ENCODE measurements at regions not wholly inside any gene's neighbourhood (a gene's known extent, or its start where the extent isn't known, plus 50 kb on each side); places are given as distances from the start of the nearest gene placed in this dataset.
"Not testable (repeated sequence)": the region's sequence is repeated elsewhere in the genome, so short reads cannot be mapped to it uniquely, and the experiment has no call there.

DNA sequence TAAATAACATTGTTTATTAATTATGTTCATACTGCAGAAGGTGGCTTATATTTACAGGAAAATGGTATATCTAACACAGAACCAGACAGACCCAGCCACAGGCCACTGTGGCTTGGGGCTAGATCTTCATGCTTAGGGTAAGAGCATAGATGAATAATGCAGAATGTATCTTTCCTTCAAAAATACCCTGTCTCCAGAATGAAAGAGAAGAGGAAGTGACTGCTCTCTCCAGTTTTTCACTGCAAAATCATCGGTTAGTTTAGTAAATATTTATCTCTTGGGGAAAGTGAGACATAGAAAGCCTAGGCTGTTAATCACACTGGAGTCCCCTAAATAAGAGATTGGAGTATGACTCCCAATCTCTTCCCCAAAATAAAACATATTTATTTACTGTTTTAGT, 453.7 kb downstream of the NAV3 start:
- no peaks in the 10 kb centered on the region for H3K36me3 Mint-ChIP-seq
- H3K4me1 Mint-ChIP-seq (ENCODE audit: unreplicated experiment), result peaks cover 13% of the 10 kb centered on the region
- no peak overlapping the region for H3K27ac Mint-ChIP-seq
- no peaks in the 10 kb centered on the region for H3K9me3 Mint-ChIP-seq
- H3K27me3 Mint-ChIP-seq, result no peaks in the 10 kb centered on the region
- no peak overlapping the region for H3K4me3 Mint-ChIP-seq
- no peak for DNase-seq (ENCODE audit: extremely low spot score, unreplicated experiment)
- TF ChIP-seq, protein P1, sequence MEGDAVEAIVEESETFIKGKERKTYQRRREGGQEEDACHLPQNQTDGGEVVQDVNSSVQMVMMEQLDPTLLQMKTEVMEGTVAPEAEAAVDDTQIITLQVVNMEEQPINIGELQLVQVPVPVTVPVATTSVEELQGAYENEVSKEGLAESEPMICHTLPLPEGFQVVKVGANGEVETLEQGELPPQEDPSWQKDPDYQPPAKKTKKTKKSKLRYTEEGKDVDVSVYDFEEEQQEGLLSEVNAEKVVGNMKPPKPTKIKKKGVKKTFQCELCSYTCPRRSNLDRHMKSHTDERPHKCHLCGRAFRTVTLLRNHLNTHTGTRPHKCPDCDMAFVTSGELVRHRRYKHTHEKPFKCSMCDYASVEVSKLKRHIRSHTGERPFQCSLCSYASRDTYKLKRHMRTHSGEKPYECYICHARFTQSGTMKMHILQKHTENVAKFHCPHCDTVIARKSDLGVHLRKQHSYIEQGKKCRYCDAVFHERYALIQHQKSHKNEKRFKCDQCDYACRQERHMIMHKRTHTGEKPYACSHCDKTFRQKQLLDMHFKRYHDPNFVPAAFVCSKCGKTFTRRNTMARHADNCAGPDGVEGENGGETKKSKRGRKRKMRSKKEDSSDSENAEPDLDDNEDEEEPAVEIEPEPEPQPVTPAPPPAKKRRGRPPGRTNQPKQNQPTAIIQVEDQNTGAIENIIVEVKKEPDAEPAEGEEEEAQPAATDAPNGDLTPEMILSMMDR (conservative IDR thresholded peaks at IDR 0.05), result no peak

DNA sequence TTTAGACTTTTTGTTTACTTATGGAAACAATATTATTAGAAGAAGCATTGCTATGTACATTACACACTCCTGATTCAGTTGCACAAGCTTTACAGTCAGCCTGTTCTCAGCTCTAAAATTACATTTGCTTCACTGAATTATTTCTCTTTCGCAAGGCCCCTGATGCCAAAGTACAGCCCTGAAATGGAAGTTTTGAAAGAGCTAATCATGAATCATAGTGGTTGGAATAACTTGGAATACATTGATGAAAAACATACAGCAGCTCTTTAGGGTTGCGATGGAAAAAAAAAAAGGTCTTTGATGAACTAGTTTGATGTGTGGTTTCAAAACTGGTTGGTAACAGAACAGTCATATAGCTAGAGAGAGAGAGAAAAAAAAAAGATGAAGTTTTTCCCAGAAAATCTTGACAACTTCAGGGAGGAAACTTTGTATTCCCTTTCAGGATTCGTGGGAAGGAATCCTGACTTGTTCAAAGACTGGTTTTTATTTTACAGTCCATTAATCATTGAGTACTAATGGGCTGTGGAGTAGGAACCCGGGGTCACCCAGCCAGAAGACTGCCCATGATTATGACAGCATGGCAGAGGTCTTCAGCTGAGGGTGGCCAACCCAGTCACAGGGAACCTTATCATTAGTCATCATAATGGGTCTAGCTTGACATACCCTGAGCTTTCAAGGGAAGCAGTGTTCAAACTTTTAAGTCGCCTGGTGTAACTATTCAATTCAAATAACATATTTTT, 460.1 kb downstream of the NAV3 start:
- Mint-ChIP-seq H3K9me3 (no peaks in the 10 kb centered on the region), H3K4me1 (ENCODE audit: unreplicated experiment) (peaks cover 32% of the 10 kb centered on the region), H3K4me3 (peak overlapping the region; percentile 30), H3K27me3 (no peaks in the 10 kb centered on the region), H3K27ac (peak overlapping the region; percentile 19), H3K36me3 (no peaks in the 10 kb centered on the region)
- DNase-seq (ENCODE audit: extremely low spot score, unreplicated experiment), result no peak
- TF ChIP-seq, protein P1 (conservative IDR thresholded peaks at IDR 0.05), result no peak

DNA sequence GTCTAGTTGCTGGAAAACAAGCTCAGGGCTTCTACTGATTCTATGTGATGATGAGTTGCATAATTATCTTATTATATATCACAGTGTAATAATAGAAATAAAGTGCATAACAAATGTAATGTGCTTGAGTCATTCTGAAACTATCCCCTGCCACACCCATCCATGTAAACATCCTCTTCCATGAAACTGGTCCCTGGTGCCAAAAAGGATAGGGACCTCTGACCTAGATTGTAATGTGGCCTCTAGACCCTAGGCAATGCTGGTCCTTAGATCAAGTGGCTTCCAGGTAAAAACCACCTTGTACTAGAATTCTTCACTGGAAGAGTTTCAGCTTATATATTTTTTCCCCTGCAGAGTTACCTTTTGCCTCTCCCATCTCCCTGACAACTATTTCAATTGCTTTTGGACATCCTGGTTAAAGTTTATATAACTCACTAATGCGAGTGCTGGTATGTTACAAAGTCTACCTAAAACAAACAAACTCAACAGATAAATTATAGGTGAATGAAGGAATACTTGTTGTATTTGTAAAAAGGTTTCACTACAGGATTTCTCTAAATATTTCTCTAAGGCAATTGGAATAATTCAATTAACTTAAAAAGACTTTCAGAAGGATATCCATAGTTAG, 462.5 kb downstream of the NAV3 start:
- no peak for DNase-seq (ENCODE audit: extremely low spot score, unreplicated experiment)
- H3K27me3 Mint-ChIP-seq, result no peaks in the 10 kb centered on the region
- H3K4me1 Mint-ChIP-seq (ENCODE audit: unreplicated experiment), result peaks cover 32% of the 10 kb centered on the region
- H3K9me3 Mint-ChIP-seq, result no peaks in the 10 kb centered on the region
- TF ChIP-seq, protein P1 (conservative IDR thresholded peaks at IDR 0.05), result no peak
- H3K36me3 Mint-ChIP-seq, result no peaks in the 10 kb centered on the region
- no peak overlapping the region for H3K4me3 Mint-ChIP-seq
- H3K27ac Mint-ChIP-seq, result no peak overlapping the region

DNA sequence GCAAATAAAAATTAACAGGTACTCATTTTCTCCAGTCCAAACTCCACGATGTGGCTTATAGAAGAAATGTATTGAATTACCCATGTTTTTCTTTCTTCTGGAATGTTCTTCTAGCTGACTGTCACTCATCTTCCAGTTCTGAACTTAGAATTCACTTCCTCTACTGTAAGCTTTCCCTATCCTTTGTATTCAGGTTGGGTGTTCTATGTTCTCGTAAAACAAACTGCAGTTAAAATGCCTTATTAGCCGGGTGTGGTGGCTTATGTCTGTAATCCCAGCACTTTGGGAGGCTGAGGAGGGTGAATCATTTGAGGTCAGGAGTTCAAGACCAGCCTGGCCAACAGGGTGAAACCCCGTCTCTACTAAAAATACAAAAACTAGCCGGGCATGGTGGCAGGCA, 470.6 kb downstream of the NAV3 start:
- H3K27me3 Mint-ChIP-seq; H3K9me3 Mint-ChIP-seq; H3K4me1 Mint-ChIP-seq (ENCODE audit: unreplicated experiment); H3K36me3 Mint-ChIP-seq; DNase-seq (ENCODE audit: extremely low spot score, unreplicated experiment); H3K4me3 Mint-ChIP-seq; H3K27ac Mint-ChIP-seq: not testable (repeated sequence)

DNA sequence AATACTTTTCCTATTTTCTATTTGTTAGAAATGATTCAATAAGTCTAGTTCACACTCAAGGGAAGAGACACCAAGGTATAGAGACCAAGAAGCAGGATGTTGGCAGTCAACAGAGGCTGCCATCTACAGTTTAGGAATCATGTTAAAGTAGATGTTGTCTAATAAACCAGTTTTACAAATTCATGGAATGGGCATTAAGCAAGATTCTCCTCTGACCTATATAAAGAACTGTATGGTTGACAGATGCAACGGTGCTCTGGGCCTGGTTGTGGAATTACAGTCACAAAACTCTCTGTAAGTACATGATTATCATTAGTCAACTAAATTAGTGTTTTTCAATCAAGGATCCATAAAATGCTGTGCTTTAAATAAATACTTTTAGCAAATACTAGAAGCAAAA, 475.1 kb downstream of the NAV3 start:
- no peak overlapping the region for H3K27ac Mint-ChIP-seq
- peaks cover 9% of the 10 kb centered on the region for H3K9me3 Mint-ChIP-seq
- H3K4me1 Mint-ChIP-seq (ENCODE audit: unreplicated experiment), result no peaks in the 10 kb centered on the region
- no peaks in the 10 kb centered on the region for H3K27me3 Mint-ChIP-seq
- DNase-seq (ENCODE audit: extremely low spot score, unreplicated experiment), result no peak
- no peak overlapping the region for H3K4me3 Mint-ChIP-seq
- H3K36me3 Mint-ChIP-seq, result no peaks in the 10 kb centered on the region
- TF ChIP-seq, protein P1 (conservative IDR thresholded peaks at IDR 0.05), result no peak

DNA sequence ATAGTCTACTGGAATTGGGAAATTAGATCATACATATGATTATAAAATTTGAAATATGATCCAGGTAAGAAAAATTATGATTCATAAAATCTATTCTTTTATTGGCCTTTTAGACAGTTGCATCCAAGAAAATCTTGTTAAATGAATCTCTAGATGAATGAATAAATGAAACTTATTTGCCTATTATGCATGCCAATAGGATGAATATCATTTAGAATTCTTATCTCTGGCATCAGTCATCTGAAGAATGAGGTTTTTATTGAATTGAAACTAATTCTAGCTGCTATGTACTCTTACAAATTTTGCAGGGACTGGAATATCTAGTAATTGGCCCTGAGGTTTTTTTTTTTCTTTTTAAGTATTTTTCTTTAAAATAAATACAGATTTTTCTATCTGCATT, 475.5 kb downstream of the NAV3 start:
- H3K9me3 Mint-ChIP-seq, result peaks cover 9% of the 10 kb centered on the region
- H3K4me3 Mint-ChIP-seq, result no peak overlapping the region
- H3K36me3 Mint-ChIP-seq, result no peaks in the 10 kb centered on the region
- H3K27ac Mint-ChIP-seq, result no peak overlapping the region
- no peak for DNase-seq (ENCODE audit: extremely low spot score, unreplicated experiment)
- TF ChIP-seq, protein P1 (conservative IDR thresholded peaks at IDR 0.05), result no peak
- no peaks in the 10 kb centered on the region for H3K4me1 Mint-ChIP-seq (ENCODE audit: unreplicated experiment)
- no peaks in the 10 kb centered on the region for H3K27me3 Mint-ChIP-seq

Measured in type B pancreatic cell (in vitro differentiated cells).